Tongue (tissue), 1 donor: ENCODE measurements at regions not wholly inside any gene's neighbourhood (a gene's known extent, or its start where the extent isn't known, plus 50 kb on each side); places are given as distances from the start of the nearest gene placed in this dataset.
A peak's percentile ranks its signal among the peaks of the same experiment; 100 is the strongest.

Experiments used
- DNase-seq: peaks from one replicate; pipeline ENCODE4 v3.0.0-alpha.2; 2015

GRCh38 chr22:48438800-48439559 lies 1388.7 kb downstream of the BRD1 start:
- DNase-seq, result no peak

DNA sequence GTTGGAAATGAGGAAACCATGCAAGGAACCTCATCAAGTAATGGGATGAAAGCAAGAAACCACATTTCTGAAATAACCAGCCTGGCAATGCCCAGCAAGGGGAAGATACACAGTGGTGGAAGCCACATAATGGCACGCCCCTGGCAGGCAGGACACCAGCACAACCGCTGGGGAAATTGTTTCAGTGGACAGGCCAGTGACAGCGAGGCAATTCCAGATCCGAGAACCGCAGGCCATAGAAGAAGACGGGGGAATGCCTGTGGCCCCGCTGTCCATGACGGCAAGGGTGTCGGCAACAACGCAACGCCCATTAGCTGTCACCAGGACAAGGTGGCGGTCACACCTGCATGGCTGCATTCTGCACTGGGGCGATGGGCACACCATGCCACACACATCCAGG lies 1389.6 kb downstream of the BRD1 start:
- DNase-seq, result no peak

DNA sequence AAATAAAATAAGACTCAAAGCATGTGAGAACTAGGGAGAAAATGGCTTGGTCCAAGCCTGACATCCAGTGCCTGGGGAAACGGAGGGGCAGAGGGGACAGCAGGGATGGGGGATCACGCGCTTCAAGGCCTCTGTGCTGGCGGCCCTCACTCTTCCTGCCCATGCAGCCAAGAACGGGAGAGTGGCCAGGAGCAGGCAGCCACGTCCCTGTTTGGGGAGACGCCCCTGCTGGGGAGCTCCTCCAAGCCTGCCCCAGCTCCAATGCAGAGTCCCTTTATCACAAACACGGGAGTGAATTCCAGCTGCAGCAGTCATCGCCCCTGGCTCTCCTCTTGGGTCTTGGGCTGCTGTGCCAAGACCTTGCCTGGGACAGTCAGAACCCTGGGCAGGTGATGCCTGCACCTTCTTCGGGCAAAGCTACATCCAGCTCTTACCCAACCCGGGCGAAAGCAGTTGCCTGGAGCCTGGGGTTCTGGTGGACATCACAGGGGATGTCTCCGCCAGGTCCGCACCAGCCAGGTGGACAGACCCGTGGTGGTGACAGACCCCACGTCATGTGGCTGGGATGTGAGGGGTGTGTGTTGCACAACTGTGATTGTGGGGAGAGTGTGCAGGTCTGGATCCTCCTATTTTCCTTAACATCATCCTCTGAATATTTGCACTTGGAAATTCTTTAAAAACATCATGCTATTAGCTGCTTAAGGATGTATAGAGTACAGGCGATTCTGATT lies 1391.3 kb downstream of the BRD1 start:
- DNase-seq, result no peak

GRCh38 chr22:48434868-48435250 lies 1392.8 kb downstream of the BRD1 start:
- DNase-seq, result no peak

GRCh38 chr22:48434156-48434867 lies 1393.4 kb downstream of the BRD1 start:
- DNase-seq, result no peak

DNA sequence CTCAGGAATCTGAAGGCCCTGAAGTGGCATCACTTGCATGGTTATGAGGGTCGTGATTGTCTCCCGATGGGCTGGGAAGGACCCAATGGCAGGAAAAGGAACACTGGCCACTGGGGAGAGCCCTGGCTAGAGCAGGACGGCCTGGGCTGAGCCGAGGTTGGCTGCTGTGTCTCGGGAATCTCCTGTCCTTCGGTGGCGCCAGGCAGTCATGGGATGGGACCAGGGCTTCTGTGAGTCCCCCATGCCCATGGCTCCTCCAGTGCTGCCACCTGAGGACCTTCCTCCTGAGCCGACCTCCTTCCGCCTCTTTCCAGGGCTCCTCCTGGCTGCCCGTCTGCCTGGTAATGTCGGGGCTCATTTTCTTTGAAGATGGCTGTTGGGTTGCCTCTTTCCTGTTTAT lies 1394.0 kb downstream of the BRD1 start:
- DNase-seq, result no peak

GRCh38 chr22:48432781-48433518 lies 1394.7 kb downstream of the BRD1 start:
- no peak for DNase-seq

DNA sequence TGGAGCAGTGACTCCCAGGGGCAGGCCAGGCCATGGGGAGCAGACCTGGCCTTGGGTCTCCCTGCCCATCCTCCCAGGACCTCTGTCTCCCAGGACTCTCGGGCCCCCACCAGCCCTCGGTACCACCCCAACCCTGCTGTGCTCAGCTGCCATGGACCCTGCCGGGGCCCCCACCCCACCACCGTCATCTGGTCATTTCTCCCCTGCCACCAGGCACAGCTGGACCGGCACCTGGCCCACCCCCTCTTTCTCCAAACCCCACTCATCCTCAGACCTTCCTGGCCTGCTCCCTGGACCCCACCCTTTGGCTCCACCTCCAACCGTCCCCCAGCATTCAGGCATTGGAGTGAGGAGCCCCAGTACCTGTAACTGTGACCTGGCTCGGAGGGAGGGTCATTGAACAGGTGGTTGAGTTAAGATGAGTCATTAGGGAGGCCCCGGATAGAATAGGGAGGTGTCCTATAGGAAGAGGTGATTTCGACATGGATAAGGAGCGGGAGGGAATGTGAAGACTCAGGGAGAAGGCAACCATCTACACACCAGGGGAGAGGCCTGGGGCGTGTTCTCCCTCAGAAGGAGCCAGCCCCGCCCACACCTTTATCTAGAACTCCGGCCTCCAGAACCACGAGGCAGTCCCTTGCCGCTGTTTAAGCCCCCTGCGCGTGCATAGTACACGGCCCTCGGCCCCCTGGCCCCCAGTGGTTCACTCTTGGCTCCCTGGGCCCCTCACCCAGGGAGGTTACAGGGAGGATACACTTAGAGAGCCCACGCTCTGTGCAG lies 1395.9 kb downstream of the BRD1 start:
- no peak for DNase-seq

GRCh38 chr22:48431014-48431413 lies 1396.7 kb downstream of the BRD1 start:
- DNase-seq, result no peak

GRCh38 chr22:48429446-48430020 lies 1398.1 kb downstream of the BRD1 start:
- no peak for DNase-seq

DNA sequence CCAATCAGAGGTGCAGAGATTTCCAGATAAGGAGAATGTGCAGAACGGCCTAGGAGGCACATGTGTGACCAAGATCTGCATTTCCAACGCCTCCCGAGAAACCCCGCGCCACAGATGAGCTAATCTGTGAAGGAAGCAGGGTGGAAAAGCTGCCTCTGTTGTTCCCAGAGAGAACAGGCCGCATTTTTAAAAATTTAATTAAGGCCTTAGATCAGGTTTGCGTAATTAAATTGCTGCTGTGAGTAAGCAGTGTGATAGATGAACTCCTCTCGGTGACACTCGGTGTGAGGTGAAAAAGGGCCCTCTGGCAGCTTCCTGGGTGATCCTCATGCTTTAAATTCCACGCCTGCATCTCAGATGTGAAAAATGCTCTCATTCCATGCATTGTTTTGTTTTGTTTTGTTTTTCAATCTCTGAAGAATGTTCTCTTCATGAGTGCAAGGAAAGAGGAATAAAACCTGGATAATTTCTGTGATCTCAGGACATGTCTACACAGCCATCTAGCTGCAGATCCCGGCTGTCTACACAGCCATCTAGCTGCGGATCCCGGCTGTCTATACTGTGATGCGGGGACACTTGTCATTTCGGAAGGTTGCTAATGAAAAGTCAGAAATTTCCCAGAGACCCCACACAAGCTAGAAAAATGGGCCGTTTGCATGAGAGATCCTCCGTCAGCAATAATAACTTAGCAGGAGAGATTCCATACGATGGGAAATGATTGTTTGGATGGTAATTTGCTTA lies 1398.9 kb downstream of the BRD1 start:
- DNase-seq, result peak; percentile 39

DNA sequence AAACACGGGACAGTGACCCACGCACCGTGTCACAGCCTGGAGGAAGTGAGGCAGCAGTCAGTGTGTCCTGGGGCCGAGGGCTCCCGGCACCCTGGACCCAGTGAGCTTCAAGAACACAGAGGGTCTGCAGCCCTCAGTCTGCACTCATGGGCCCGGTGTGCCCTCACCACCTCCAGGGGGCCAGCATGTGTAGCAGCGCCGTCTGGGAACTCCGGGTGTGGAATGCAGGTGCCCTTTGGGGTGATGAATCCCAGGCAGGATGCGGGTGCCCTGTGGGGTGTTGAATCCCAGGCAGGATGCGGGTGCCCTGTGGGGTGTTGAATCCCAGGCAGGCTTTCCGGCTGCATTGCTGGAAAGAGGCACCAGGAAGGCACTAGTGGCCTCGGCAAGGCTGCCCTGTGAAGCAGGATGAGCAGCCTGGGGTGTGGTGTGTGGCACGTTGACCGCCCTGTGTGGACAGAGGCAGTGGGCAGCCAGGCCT lies 1399.9 kb downstream of the BRD1 start:
- DNase-seq, result no peak

DNA sequence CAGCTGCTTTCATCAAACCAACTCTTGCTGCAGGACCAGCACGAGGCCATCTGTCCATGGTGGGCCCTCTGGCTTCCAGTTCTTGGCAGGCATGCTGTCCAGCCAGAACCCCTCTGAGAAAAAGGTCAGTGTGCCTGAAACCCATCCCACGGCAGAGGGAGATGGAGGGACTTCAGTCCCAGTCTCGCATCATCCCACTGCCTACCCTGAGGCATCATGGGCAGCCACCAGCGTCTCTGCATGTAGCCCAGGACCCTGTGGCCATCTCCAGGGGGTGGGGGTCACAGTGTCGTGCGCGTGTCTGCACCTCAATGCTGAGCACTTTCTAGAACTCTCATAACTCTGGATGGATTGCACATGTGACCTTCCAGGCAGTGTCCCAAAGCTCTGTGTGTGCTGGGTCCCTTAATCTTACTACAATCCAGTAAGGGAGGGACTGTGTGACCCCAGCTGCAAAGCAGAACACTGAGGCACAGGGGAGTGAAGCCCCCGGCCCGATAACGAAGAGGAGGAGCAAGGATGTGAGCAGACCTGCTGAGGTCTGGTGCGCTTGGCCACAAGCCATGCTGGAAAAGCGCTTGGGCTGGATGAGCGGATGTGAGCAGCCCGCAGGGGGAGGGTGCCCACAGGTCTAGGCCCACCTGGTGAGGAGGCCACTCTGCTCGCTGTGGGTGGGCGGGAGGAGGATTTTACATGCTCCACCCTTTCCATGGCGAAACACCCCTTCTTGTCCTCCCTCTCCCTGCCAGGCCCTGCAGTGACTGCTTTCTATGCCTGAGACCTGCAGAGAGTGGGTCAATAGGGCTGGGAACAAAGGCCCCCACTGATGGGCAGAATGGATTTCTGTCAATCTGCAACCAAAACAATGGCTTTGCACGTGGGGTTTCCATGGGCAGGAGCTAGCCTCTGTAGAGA lies 1401.0 kb downstream of the BRD1 start:
- DNase-seq, result no peak

GRCh38 chr22:48425641-48426040 lies 1402.0 kb downstream of the BRD1 start:
- DNase-seq, result no peak

GRCh38 chr22:48425091-48425506 lies 1402.6 kb downstream of the BRD1 start:
- no peak for DNase-seq

GRCh38 chr22:48424661-48425060 lies 1403.0 kb downstream of the BRD1 start:
- DNase-seq, result no peak

GRCh38 chr22:48424201-48424627 lies 1403.5 kb downstream of the BRD1 start:
- no peak for DNase-seq

GRCh38 chr22:48423481-48423911 lies 1404.2 kb downstream of the BRD1 start:
- DNase-seq, result no peak

- DNase-seq, result no peak
Observed at GRCh38 chr22:48422900-48423480, 1404.7 kb downstream of the BRD1 start.
